ENCODE measurements at regions not wholly inside any gene's neighbourhood (a gene's known extent, or its start where the extent isn't known, plus 50 kb on each side); places are given as distances from the start of the nearest gene placed in this dataset.

- TF ChIP-seq, protein P1, sequence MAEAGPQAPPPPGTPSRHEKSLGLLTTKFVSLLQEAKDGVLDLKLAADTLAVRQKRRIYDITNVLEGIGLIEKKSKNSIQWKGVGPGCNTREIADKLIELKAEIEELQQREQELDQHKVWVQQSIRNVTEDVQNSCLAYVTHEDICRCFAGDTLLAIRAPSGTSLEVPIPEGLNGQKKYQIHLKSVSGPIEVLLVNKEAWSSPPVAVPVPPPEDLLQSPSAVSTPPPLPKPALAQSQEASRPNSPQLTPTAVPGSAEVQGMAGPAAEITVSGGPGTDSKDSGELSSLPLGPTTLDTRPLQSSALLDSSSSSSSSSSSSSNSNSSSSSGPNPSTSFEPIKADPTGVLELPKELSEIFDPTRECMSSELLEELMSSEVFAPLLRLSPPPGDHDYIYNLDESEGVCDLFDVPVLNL (IDR thresholded peaks at IDR 0.05; ENCODE audit: low read depth, low read length): no peak
- TF ChIP-seq NFXL1 (IDR thresholded peaks at IDR 0.05; ENCODE audit: borderline replicate concordance): no peak
- TF ChIP-seq IKZF1 (conservative IDR thresholded peaks at IDR 0.05): no peak
- TF ChIP-seq ZNF384 (IDR thresholded peaks at IDR 0.05; ENCODE audit: borderline replicate concordance, low read depth, low read length): no peak
- no peak for TF ChIP-seq RB1 (IDR thresholded peaks at IDR 0.05; ENCODE audit: borderline replicate concordance)
- TF ChIP-seq CBX5 (IDR thresholded peaks at IDR 0.05; ENCODE audit: low read depth): no peak
- no peak for TF ChIP-seq SREBF1 (IDR thresholded peaks at IDR 0.05; ENCODE audit: low read length)
- TF ChIP-seq, protein P2, sequence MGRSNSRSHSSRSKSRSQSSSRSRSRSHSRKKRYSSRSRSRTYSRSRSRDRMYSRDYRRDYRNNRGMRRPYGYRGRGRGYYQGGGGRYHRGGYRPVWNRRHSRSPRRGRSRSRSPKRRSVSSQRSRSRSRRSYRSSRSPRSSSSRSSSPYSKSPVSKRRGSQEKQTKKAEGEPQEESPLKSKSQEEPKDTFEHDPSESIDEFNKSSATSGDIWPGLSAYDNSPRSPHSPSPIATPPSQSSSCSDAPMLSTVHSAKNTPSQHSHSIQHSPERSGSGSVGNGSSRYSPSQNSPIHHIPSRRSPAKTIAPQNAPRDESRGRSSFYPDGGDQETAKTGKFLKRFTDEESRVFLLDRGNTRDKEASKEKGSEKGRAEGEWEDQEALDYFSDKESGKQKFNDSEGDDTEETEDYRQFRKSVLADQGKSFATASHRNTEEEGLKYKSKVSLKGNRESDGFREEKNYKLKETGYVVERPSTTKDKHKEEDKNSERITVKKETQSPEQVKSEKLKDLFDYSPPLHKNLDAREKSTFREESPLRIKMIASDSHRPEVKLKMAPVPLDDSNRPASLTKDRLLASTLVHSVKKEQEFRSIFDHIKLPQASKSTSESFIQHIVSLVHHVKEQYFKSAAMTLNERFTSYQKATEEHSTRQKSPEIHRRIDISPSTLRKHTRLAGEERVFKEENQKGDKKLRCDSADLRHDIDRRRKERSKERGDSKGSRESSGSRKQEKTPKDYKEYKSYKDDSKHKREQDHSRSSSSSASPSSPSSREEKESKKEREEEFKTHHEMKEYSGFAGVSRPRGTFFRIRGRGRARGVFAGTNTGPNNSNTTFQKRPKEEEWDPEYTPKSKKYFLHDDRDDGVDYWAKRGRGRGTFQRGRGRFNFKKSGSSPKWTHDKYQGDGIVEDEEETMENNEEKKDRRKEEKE (IDR thresholded peaks at IDR 0.05): no peak
- TF ChIP-seq CBX3 (IDR thresholded peaks at IDR 0.05; ENCODE audit: borderline replicate concordance, low read depth): no peak
Measured at GRCh38 chr4:8688908-8689445, 96.4 kb downstream of the CPZ start (continued).
